ENCODE measurements at regions not wholly inside any gene's neighbourhood (a gene's known extent, or its start where the extent isn't known, plus 50 kb on each side); places are given as distances from the start of the nearest gene placed in this dataset.

GRCh38 chr4:110944501-110944900 is 321.6 kb upstream of the PITX2 start:
- no peak for DNase-seq (ENCODE audit: low spot score)
- TF ChIP-seq POLR2A (IDR thresholded peaks at IDR 0.05) (no peak), CTCF (IDR thresholded peaks at IDR 0.05) (no peak), POLR2AphosphoS5 (IDR thresholded peaks at IDR 0.05) (no peak)
- no peaks in the 10 kb centered on the region for H3K4me1 ChIP-seq (replicated peaks)
- no peak overlapping the region for H3K27ac ChIP-seq
- H3K27me3 ChIP-seq (replicated peaks; ENCODE audit: insufficient read depth), result no peaks in the 10 kb centered on the region
- intact Hi-C loops (cut with DNase I), result no loop called here
- no peaks in the 10 kb centered on the region for H3K36me3 ChIP-seq
- no peak overlapping the region for H3K4me3 ChIP-seq
- 60% methylated on average over 3 of the region's 3 CpGs for WGBS
- no peaks in the 10 kb centered on the region for H3K9me3 ChIP-seq

GRCh38 chr4:110945600-110945999 is 322.7 kb upstream of the PITX2 start:
- no peak for DNase-seq (ENCODE audit: low spot score)
- intact Hi-C loops (cut with DNase I), result no loop called here

GRCh38 chr4:110949542-110949941 is 326.7 kb upstream of the PITX2 start:
- H3K4me3 ChIP-seq, result no peak overlapping the region
- TF ChIP-seq POLR2AphosphoS5 (IDR thresholded peaks at IDR 0.05), result no peak
- no peak for TF ChIP-seq CTCF (IDR thresholded peaks at IDR 0.05)
- no peak for TF ChIP-seq POLR2A (IDR thresholded peaks at IDR 0.05)
- H3K36me3 ChIP-seq, result no peaks in the 10 kb centered on the region
- H3K4me1 ChIP-seq (replicated peaks), result no peaks in the 10 kb centered on the region
- H3K27me3 ChIP-seq (replicated peaks; ENCODE audit: insufficient read depth), result no peaks in the 10 kb centered on the region
- intact Hi-C loops (cut with DNase I), result no loop called here
- WGBS, result 60% methylated on average over 3 of the region's 3 CpGs
- no peak overlapping the region for H3K27ac ChIP-seq
- no peak for DNase-seq (ENCODE audit: low spot score)
- no peaks in the 10 kb centered on the region for H3K9me3 ChIP-seq

More at GRCh38 chr4:110945600-110945999, 322.7 kb upstream of the PITX2 start:
- TF ChIP-seq POLR2AphosphoS5 (IDR thresholded peaks at IDR 0.05) (no peak), CTCF (IDR thresholded peaks at IDR 0.05) (no peak), POLR2A (IDR thresholded peaks at IDR 0.05) (no peak)
- no peaks in the 10 kb centered on the region for H3K27me3 ChIP-seq (replicated peaks; ENCODE audit: insufficient read depth)
- no peaks in the 10 kb centered on the region for H3K9me3 ChIP-seq
- 97% methylated on average over 16 of the region's 16 CpGs for WGBS
- H3K4me3 ChIP-seq, result no peak overlapping the region
- no peaks in the 10 kb centered on the region for H3K36me3 ChIP-seq
- no peak overlapping the region for H3K27ac ChIP-seq
- H3K4me1 ChIP-seq (replicated peaks), result no peaks in the 10 kb centered on the region

- Histone ChIP-seq H3K4me1 (replicated peaks) (no peaks in the 10 kb centered on the region), H3K9me3 (no peaks in the 10 kb centered on the region), H3K27ac (no peak overlapping the region), H3K36me3 (no peaks in the 10 kb centered on the region), H3K27me3 (replicated peaks; ENCODE audit: insufficient read depth) (no peaks in the 10 kb centered on the region), H3K4me3 (no peak overlapping the region)
- no peak for DNase-seq (ENCODE audit: low spot score)
- intact Hi-C loops (cut with DNase I), result no loop called here
- TF ChIP-seq CTCF (IDR thresholded peaks at IDR 0.05) (no peak), POLR2AphosphoS5 (IDR thresholded peaks at IDR 0.05) (no peak), POLR2A (IDR thresholded peaks at IDR 0.05) (no peak)
- 62% methylated on average over 2 of the region's 2 CpGs for WGBS
Measured at GRCh38 chr4:110950731-110951130, 327.9 kb upstream of the PITX2 start.

DNA sequence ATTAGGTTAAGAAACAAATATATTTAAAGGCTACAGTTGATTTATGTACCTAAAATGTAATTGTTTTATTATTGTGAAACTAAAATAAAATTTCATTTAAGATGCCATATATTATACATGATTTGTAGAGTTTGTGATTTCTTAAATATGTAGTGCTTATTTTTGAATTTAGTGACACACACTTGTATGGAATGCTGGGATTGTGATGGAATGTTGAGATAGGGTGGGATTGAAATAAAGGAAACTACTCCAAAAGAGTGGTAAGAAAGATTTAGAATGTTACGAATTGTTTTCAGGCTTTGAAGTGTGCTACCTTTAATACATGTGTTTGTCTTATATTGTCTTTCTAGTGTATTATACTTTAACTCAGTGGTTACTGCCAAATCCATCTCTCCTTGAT is 330.3 kb upstream of the PITX2 start:
- 37% methylated on average over 1 of the region's 1 CpG for WGBS
- Histone ChIP-seq H3K36me3 (no peaks in the 10 kb centered on the region), H3K27me3 (replicated peaks; ENCODE audit: insufficient read depth) (no peaks in the 10 kb centered on the region), H3K4me3 (no peak overlapping the region), H3K9me3 (no peaks in the 10 kb centered on the region), H3K27ac (no peak overlapping the region), H3K4me1 (replicated peaks) (no peaks in the 10 kb centered on the region)
- TF ChIP-seq POLR2AphosphoS5 (IDR thresholded peaks at IDR 0.05), result no peak
- no peak for TF ChIP-seq POLR2A (IDR thresholded peaks at IDR 0.05)
- no peak for TF ChIP-seq CTCF (IDR thresholded peaks at IDR 0.05)
- intact Hi-C loops (cut with DNase I), result no loop called here
- no peak for DNase-seq (ENCODE audit: low spot score)
